Prostate gland (tissue), 2 donors: ENCODE measurements at regions not wholly inside any gene's neighbourhood (a gene's known extent, or its start where the extent isn't known, plus 50 kb on each side); places are given as distances from the start of the nearest gene placed in this dataset.

Experiments
- DNase-seq: peaks from one replicate; pipeline ENCODE4 v3.0.0-alpha.2; 2019; ENCODE audit warnings: low spot score
- H3K27ac ChIP-seq, 2 donors: fragments of 200-600 bp; sonication (generic); 2 replicates each; pipeline ENCODE4 v1.5.1; 2017 to 2019
- H3K27me3 ChIP-seq: fragments of 200-600 bp; sonication (generic); replicated peaks from 2 replicates; pipeline ENCODE4 v1.5.1; 2019; ENCODE audit not compliant: insufficient read depth
- H3K36me3 ChIP-seq, 2 donors: fragments of 200-600 bp; sonication (generic); 1 replicate in 1 of 2; 2 replicates in 1 of 2; pipeline versions ENCODE4 v1.5.1 to v1.8.1; 2017 to 2019
- H3K4me1 ChIP-seq: fragments of 200-600 bp; sonication (generic); replicated peaks from 2 replicates; pipeline ENCODE4 v1.5.1; 2019
- H3K4me3 ChIP-seq, 2 donors: fragments of 200-600 bp; sonication (generic); 2 replicates each; pipeline ENCODE4 v1.5.1; 2017 to 2019
- H3K9me3 ChIP-seq: fragments of 200-600 bp; sonication (generic); 2 replicates; pipeline ENCODE4 v1.5.1; 2017
- POLR2A ChIP-seq: fragments of 450-650 bp; IDR thresholded peaks from one replicate; pipeline ENCODE4 v1.6.1; 2016; ENCODE audit warnings: antibody characterized with exemption, mild to moderate bottlenecking
- POLR2AphosphoS5 ChIP-seq: sonication (generic); formaldehyde crosslinking; IDR thresholded peaks from one replicate; pipeline ENCODE4 v1.6.1; 2017; ENCODE audit warnings: antibody characterized with exemption
- WGBS: methylation state at CpG from one replicate; pipeline ENCODE4 v1.1.5; 2018; 5-methylcytosine and 5-hydroxymethylcytosine counted together
- intact Hi-C: fragments of 100-400 bp; cut with DNase I; formaldehyde crosslinking; loops from one replicate; pipeline ENCODE4 v1.14.2; 2022
- small RNA-seq, 2 donors: library from RNA; depleted of rRNA; stranded (forward); fragments of <200 nt; gene quantifications; one replicate each; pipeline ENCODE3, GENCODE V24; 2016
- TF ChIP-seq, protein P1 (sequence below), 4 experiments: fragments of 200-600 bp in 2 of 4; fragments of 450-650 bp in 2 of 4; sonication (generic) in 2 of 4; IDR thresholded peaks; 1 replicate in 3 of 4; 2 replicates in 1 of 4; pipeline ENCODE4 v1.5.1; 2016 to 2019; ENCODE audit warnings: antibody characterized with exemption in 4 of 4, mild to moderate bottlenecking in 2 of 4, moderate library complexity in 2 of 4

DNA sequence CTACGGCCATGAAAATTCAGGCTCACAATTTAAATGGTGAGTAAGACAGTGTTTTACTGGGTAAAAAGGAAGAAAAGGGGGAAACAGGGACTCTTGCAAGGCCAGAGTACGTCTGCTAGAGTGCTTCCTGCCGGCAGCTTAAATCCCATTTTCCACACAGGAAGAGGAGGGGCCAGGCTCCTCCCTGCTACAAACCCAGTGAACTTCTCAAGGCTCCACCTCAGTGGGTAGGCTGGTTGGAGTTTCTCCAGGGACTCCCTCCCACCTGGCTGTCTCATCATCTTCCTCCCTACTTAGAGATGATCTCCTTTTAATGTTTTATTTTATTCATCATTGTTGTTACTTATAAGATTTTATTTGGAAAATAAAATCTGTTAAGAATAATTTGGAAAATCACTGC lies 62.6 kb upstream of the SEMA3C start:
- H3K4me3 ChIP-seq = no peak overlapping the region
- TF ChIP-seq, protein P1, sequence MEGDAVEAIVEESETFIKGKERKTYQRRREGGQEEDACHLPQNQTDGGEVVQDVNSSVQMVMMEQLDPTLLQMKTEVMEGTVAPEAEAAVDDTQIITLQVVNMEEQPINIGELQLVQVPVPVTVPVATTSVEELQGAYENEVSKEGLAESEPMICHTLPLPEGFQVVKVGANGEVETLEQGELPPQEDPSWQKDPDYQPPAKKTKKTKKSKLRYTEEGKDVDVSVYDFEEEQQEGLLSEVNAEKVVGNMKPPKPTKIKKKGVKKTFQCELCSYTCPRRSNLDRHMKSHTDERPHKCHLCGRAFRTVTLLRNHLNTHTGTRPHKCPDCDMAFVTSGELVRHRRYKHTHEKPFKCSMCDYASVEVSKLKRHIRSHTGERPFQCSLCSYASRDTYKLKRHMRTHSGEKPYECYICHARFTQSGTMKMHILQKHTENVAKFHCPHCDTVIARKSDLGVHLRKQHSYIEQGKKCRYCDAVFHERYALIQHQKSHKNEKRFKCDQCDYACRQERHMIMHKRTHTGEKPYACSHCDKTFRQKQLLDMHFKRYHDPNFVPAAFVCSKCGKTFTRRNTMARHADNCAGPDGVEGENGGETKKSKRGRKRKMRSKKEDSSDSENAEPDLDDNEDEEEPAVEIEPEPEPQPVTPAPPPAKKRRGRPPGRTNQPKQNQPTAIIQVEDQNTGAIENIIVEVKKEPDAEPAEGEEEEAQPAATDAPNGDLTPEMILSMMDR (IDR thresholded peaks at IDR 0.05) = no peak
- TF ChIP-seq POLR2AphosphoS5 = no peak
- no peak for TF ChIP-seq POLR2A
- no peaks in the 10 kb centered on the region for H3K9me3 ChIP-seq
- H3K27ac ChIP-seq = no peak overlapping the region
- DNase-seq = no peak
- H3K27me3 ChIP-seq = no peaks in the 10 kb centered on the region
- H3K4me1 ChIP-seq = no peaks in the 10 kb centered on the region
- H3K36me3 ChIP-seq = no peaks in the 10 kb centered on the region
- intact Hi-C loops = no loop called here
- 84% methylated on average over 3 of the region's 3 CpGs for WGBS

- Histone ChIP-seq H3K27ac (no peak overlapping the region), H3K9me3 (no peaks in the 10 kb centered on the region), H3K36me3 (no peaks in the 10 kb centered on the region), H3K4me3 (no peak overlapping the region), H3K27me3 (no peaks in the 10 kb centered on the region), H3K4me1 (no peaks in the 10 kb centered on the region)
- intact Hi-C loops = no loop called here
- no peak for DNase-seq
- TF ChIP-seq, protein P1 (IDR thresholded peaks at IDR 0.05) = no peak
- TF ChIP-seq POLR2A (no peak), POLR2AphosphoS5 (no peak)
- WGBS = 93% methylated on average over 1 of the region's 1 CpG
These were observed 58.9 kb upstream of the SEMA3C start for GRCh38 chr7:80977751-80978150.

DNA sequence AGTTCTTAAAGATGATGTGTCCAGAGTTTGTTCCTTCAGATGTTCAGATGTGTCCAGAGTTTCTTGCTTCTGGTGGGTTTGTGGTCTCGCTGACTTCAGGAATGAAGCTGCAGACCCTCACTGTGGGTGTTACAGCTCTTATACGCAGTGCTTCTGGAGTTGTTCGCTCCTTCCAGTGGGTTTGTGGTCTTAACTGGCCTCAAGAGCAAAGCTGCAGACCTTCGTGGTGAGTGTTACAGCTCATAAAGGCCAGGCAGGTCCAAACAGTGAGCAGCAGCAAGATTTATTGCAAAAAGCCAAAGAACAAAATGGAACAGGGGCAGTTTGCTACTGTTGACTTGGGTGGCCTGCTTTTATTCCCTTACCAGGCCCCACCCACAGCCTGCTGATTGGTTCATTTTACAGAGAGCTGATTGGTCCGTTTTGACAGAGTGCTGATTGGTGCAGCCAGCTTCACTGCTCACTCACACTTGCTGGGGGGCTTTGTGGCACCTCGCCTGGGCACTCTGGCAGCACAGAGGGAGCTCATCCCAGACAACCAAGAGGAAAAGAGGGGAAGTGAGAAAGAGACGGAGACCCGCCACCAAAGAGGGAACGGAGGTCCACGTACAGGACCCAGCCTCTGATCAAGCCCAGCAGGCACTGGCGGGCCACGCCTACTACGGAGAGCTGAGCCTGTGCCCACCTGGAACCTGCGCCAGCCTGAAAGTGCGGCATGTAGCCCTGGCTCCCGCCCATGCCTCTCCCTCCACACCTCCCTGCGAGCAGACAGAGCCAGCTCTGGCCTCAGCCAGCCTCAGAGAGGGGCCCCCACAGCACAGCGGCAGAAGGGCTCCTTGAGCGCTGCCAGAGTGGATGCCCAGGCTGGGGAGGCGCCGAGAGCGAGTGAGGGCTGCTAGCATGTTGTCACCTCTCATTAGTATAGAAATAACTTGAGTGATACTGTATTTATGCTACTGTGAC lies 55.8 kb upstream of the SEMA3C start:
- H3K27me3 ChIP-seq = no peaks in the 10 kb centered on the region
- no peak for DNase-seq
- intact Hi-C loops = no loop called here
- TF ChIP-seq POLR2AphosphoS5 = no peak
- TF ChIP-seq, protein P1 (IDR thresholded peaks at IDR 0.05) = no peak
- no peak for TF ChIP-seq POLR2A
- no peak overlapping the region for H3K4me3 ChIP-seq
- no peaks in the 10 kb centered on the region for H3K4me1 ChIP-seq
- WGBS = 88% methylated on average over 22 of the region's 22 CpGs
- H3K9me3 ChIP-seq = no peaks in the 10 kb centered on the region
- no peaks in the 10 kb centered on the region for H3K36me3 ChIP-seq
- no peak overlapping the region for H3K27ac ChIP-seq

DNA sequence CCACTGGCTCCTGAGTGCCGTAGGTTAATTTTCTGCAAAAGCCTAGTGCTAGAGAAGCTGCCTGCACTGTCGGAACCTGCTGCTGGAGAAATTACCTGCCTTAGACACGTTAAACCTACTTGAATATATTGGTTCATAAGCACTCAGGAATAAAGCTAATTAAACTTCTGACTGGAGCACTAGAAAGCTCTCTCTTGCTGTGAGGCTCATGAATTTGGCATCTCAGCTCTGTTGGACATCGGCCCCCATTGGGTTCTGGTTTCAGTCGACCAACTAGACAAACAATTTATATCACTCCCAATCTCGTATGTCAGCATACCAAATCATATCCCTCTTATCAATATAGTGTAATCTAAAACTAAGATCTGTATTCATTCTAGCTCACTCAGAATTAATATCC lies 52.4 kb upstream of the SEMA3C start:
- 74% methylated on average over 6 of the region's 6 CpGs for WGBS
- intact Hi-C loops = no loop called here
- no peak overlapping the region for H3K27ac ChIP-seq
- TF ChIP-seq POLR2AphosphoS5 (no peak), POLR2A (no peak)
- TF ChIP-seq, protein P1 (IDR thresholded peaks at IDR 0.05) = no peak
- H3K4me1 ChIP-seq = no peaks in the 10 kb centered on the region
- no peaks in the 10 kb centered on the region for H3K9me3 ChIP-seq
- H3K4me3 ChIP-seq = no peak overlapping the region
- no peak for DNase-seq
- H3K36me3 ChIP-seq = no peaks in the 10 kb centered on the region
- H3K27me3 ChIP-seq = no peaks in the 10 kb centered on the region

Small RNA genes in the stretch of these regions (small RNA-seq; reads per million reads assigned to genes)
- gene AC004866.1 = 0 reads per million in 2 donors
